K562 (cell line): ENCODE measurements at regions not wholly inside any gene's neighbourhood (a gene's known extent, or its start where the extent isn't known, plus 50 kb on each side); places are given as distances from the start of the nearest gene placed in this dataset.

Source experiments
- ATAC-seq: fragments of 200-7000 bp; cut with Tn5 transposase; 3 replicates; pipeline ENCODE4 v1.9.1; 2020; ENCODE audit warnings: moderate library complexity
- BruUV-seq: library from RNA; stranded (reverse); fragments of 400-500 nt; replicated peaks from 2 replicates; lab custom pipeline; 2021; lab: Mats Ljungman, UMichigan
- CTCF ChIA-PET: fragments of 300-600 bp; formaldehyde crosslinking; extraction: SDS; loops from one replicate; lab custom pipeline; 2021; ENCODE audit warnings: low intra/inter-chr PET ratio; lab: Yijun Ruan, JAX
- POLR2A ChIA-PET: fragments of 300-600, 350-650 bp; sonication (Branson Sonifier 250); formaldehyde crosslinking; extraction: SDS; loops from one replicate; lab custom pipeline; 2021; ENCODE audit warnings: antibody characterized with exemption, inconsistent platforms; lab: Yijun Ruan, JAX
- DNase-seq, 4 experiments: peaks; one replicate each; pipeline versions ENCODE4 v3.0.0 to v3.0.0-alpha.2; 2011 to 2018; ENCODE audit warnings: low spot score in 3 of 4, mixed read lengths in 3 of 4; ENCODE audit errors: extremely low read depth in 1 of 4
- FAIRE-seq: peaks from 2 replicates; lab custom pipeline; 2011; peaks lifted over from hg19 to GRCh38; lab: Jason Lieb, UNC
- H2AFZ ChIP-seq: 2 replicates; pipeline ENCODE4 v1.6.0; 2011; ENCODE audit warnings: low read depth, low read length, control low read depth, inconsistent platforms
- H3K27ac ChIP-seq: fragments of 200-600 bp; 3 replicates; pipeline ENCODE4 v1.8.0; 2011; ENCODE audit warnings: low read depth, mild to moderate bottlenecking, control low read depth, inconsistent platforms, low read length, moderate library complexity, mixed read lengths; ENCODE audit errors: extremely low read depth
- H3K27me3 ChIP-seq, 2 experiments: fragments of 300-600 bp in 1 of 2; 2 replicates in 1 of 2; 3 replicates in 1 of 2; pipeline versions ENCODE4 v1.6.0 to v1.8.0; 2011; ENCODE audit warnings: inconsistent platforms in 2 of 2, low read length in 2 of 2, mild to moderate bottlenecking in 1 of 2, mixed read lengths in 1 of 2, moderate library complexity in 1 of 2; ENCODE audit not compliant: control insufficient read depth in 2 of 2, insufficient read depth in 2 of 2
- H3K36me3 ChIP-seq: fragments of 300-600 bp; 3 replicates; pipeline ENCODE4 v1.8.0; 2011; ENCODE audit warnings: mild to moderate bottlenecking, low read length, inconsistent platforms; ENCODE audit not compliant: control insufficient read depth, insufficient read depth
- H3K4me1 ChIP-seq, 2 experiments: fragments of 200-600 bp in 1 of 2; replicated peaks in 1 of 2; 2 replicates in 1 of 2; 3 replicates in 1 of 2; pipeline versions ENCODE4 v1.5.1 to v1.8.0; 2011; ENCODE audit warnings: inconsistent platforms in 2 of 2, low read length in 2 of 2, mild to moderate bottlenecking in 1 of 2, mixed read lengths in 1 of 2, moderate library complexity in 1 of 2; ENCODE audit not compliant: control insufficient read depth in 2 of 2, insufficient read depth in 2 of 2
- H3K4me2 ChIP-seq: 2 replicates; pipeline ENCODE4 v1.6.1; 2011; ENCODE audit warnings: low read length, control low read depth, inconsistent platforms, mixed read lengths; ENCODE audit not compliant: insufficient read depth
- H3K4me3 ChIP-seq: fragments of 200-600 bp; sonication (generic), shearing (Covaris generic); 2 replicates; pipeline ENCODE4 v1.5.1; 2016; ENCODE audit warnings: control low read depth, inconsistent platforms
- H3K79me2 ChIP-seq: fragments of 200-600 bp; 3 replicates; pipeline ENCODE4 v1.8.0; 2011; ENCODE audit warnings: low read length, inconsistent platforms; ENCODE audit not compliant: control insufficient read depth, insufficient read depth
- H3K9ac ChIP-seq, 2 experiments: 2 replicates each; pipeline versions ENCODE4 v1.6.0 to v1.6.1; 2011; ENCODE audit warnings: low read depth in 2 of 2, low read length in 2 of 2, control low read depth in 1 of 2, inconsistent platforms in 1 of 2, mild to moderate bottlenecking in 1 of 2, mixed read lengths in 1 of 2; ENCODE audit not compliant: insufficient read depth in 1 of 2
- H3K9me1 ChIP-seq: one replicate; pipeline ENCODE4 v1.6.0; 2011; ENCODE audit warnings: inconsistent platforms, mild to moderate bottlenecking, low read length, moderate library complexity; ENCODE audit not compliant: control insufficient read depth, insufficient read depth
- H3K9me3 ChIP-seq: replicated peaks from 2 replicates; pipeline ENCODE4 v1.5.1; 2011; ENCODE audit warnings: low read depth, low read length, inconsistent platforms; ENCODE audit not compliant: control insufficient read depth, insufficient read depth
- H4K20me1 ChIP-seq: replicated peaks from 2 replicates; pipeline ENCODE4 v1.6.1; 2011; ENCODE audit warnings: low read length, inconsistent platforms, mixed read lengths; ENCODE audit not compliant: control insufficient read depth, insufficient read depth
- BCLAF1 ChIP-seq, 2 experiments: fragments of 450-650 bp in 1 of 2; IDR thresholded peaks; 2 replicates each; pipeline ENCODE4 v1.6.1; 2011 to 2017; ENCODE audit warnings: low read depth in 2 of 2, antibody characterized with exemption in 1 of 2, borderline replicate concordance in 1 of 2, low read length in 1 of 2, mild to moderate bottlenecking in 1 of 2, mixed read lengths in 1 of 2; ENCODE audit not compliant: control insufficient read depth in 1 of 2
- CBFA2T2 ChIP-seq: fragments of 450-650 bp; conservative IDR thresholded peaks from 2 replicates; pipeline ENCODE4 v1.6.1; 2017; ENCODE audit warnings: mild to moderate bottlenecking
- CBX8 ChIP-seq: fragments of 200-600 bp; sonication (generic); IDR thresholded peaks from 2 replicates; pipeline ENCODE4 v1.6.1; 2012; ENCODE audit warnings: borderline replicate concordance, mixed run types, low read depth, mild to moderate bottlenecking, moderate library complexity, mixed read lengths, low read length, control low read depth, inconsistent platforms; ENCODE audit not compliant: poor library complexity, severe bottlenecking; ENCODE audit errors: extremely low read depth
- CEBPZ ChIP-seq: fragments of 150-350 bp; IDR thresholded peaks from 2 replicates; pipeline ENCODE4 v1.6.1; 2014; ENCODE audit warnings: low read depth, mild to moderate bottlenecking, low read length, borderline replicate concordance
- ETV6 ChIP-seq, 3 experiments: fragments of 150-350 bp in 1 of 3; sonication (generic) in 1 of 3; formaldehyde crosslinking in 1 of 3; IDR thresholded peaks; 2 replicates each; pipeline versions ENCODE4 v1.6.1 to v1.8.0; 2014 to 2022; ENCODE audit warnings: borderline replicate concordance in 2 of 3, low read depth in 2 of 3, antibody characterized with exemption in 1 of 3, low read length in 1 of 3, mild to moderate bottlenecking in 1 of 3, missing genetic modification reagents in 1 of 3
- GTF2F1 ChIP-seq: IDR thresholded peaks from 2 replicates; pipeline ENCODE4 v1.6.1; 2011; ENCODE audit warnings: low read depth, low read length, improper control_type of control experiment
- IFI16 ChIP-seq: fragments of 250-450 bp; sonication (Bioruptor Pico); IDR thresholded peaks from 2 replicates; pipeline ENCODE4 v2.1.2; 2022; ENCODE audit warnings: mild to moderate bottlenecking, inconsistent platforms
- KLF10 ChIP-seq: fragments of 250-450 bp; sonication (Bioruptor Pico); IDR thresholded peaks from 2 replicates; pipeline ENCODE4 v1.6.1; 2021; ENCODE audit warnings: matching md5 sums
- NELFE ChIP-seq: IDR thresholded peaks from 2 replicates; pipeline ENCODE4 v1.6.1; 2011; ENCODE audit warnings: mild to moderate bottlenecking; ENCODE audit not compliant: insufficient read depth, insufficient read length
- RCOR1 ChIP-seq, 2 experiments: IDR thresholded peaks; 2 replicates each; pipeline ENCODE4 v1.6.1; 2012; ENCODE audit warnings: low read depth in 2 of 2, low read length in 2 of 2, borderline replicate concordance in 1 of 2, improper control_type of control experiment in 1 of 2
- SMARCC2 ChIP-seq: fragments of 450-650 bp; IDR thresholded peaks from 2 replicates; pipeline ENCODE4 v1.6.1; 2017; ENCODE audit warnings: antibody characterized with exemption, moderate library complexity, mild to moderate bottlenecking, low read depth
- ZBTB7A ChIP-seq: IDR thresholded peaks from 2 replicates; pipeline ENCODE4 v1.6.1; 2011; ENCODE audit warnings: low read depth, mild to moderate bottlenecking, low read length, moderate library complexity, borderline replicate concordance; ENCODE audit not compliant: control insufficient read depth
- WGBS: fragments of 100-300 bp; shearing (Covaris generic); methylation state at CpG from one replicate; pipeline ENCODE4 v1.1.6; 2016; ENCODE audit warnings: low coverage, mixed read lengths; ENCODE audit not compliant: insufficient coverage; ENCODE audit errors: missing lambda C conversion rate; 5-methylcytosine and 5-hydroxymethylcytosine counted together
- in situ Hi-C: fragments of 300-500 bp; cut with MboI; formaldehyde crosslinking; loops from 4 replicates; pipeline ENCODE4 v1.15.0; 2018; ENCODE audit warnings: inconsistent platforms, mixed read lengths
- intact Hi-C: fragments of 100-400 bp; cut with micrococcal nuclease; formaldehyde crosslinking; loops from 2 replicates; pipeline ENCODE4 v1.14.2; 2022
- TF ChIP-seq, protein P1 (sequence below): sonication (generic); IDR thresholded peaks from 2 replicates; pipeline ENCODE4 v1.6.1; 2016

DNA sequence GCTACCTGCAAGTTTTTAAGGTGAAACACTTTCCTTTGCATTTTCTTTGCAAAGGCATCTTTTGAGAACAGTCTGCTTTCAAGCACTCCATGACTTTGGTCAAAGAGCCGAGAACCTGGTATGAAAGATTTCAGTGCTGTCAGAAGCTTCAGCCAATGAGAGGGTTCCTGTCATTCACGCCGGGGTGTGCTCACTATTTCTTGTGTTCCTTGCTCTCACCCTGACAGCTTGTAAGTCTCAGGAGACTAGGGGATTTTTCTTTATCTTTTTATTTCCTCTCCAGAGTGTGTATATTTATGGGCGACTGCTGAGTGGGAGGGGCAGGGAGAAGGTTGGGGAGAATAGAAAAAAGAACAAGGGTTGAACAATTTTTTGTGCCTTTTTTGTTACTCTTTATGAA, 334.0 kb downstream of the PSAT1 start:
- no peak overlapping the region for H2AFZ ChIP-seq
- H3K79me2 ChIP-seq, result no peaks in the 10 kb centered on the region
- H3K27ac ChIP-seq, result no peak overlapping the region
- 0% methylated on average over 4 of the region's 4 CpGs for WGBS
- ChIA-PET POLR2A (no interaction called here), CTCF (no interaction called here)
- intact Hi-C loops, result no loop called here
- no peak overlapping the region for H3K4me3 ChIP-seq
- no peaks in the 10 kb centered on the region for H3K9me3 ChIP-seq
- no peaks in the 10 kb centered on the region for H4K20me1 ChIP-seq
- DNase-seq, result no peak
- no peak overlapping the region for H3K9ac ChIP-seq
- H3K27me3 ChIP-seq, result no peaks in the 10 kb centered on the region
- no peaks in the 10 kb centered on the region for H3K4me1 ChIP-seq
- FAIRE-seq, result no peak
- BruUV-seq, result no TSS peak
- H3K9me1 ChIP-seq, result no peaks in the 10 kb centered on the region
- ATAC-seq, result no peak
- H3K4me2 ChIP-seq, result no peak overlapping the region
- in situ Hi-C loops, result no loop called here
- no peaks in the 10 kb centered on the region for H3K36me3 ChIP-seq
- TF ChIP-seq ZBTB7A (no peak), BCLAF1 (IDR thresholded peaks at IDR 0.05; ENCODE audit: borderline replicate concordance in 1 of 2, control insufficient read depth in 1 of 2, low read depth in 2 of 2, low read length in 1 of 2) (no peak), CBFA2T2 (no peak), NELFE (no peak), CBX8 (no peak), KLF10 (CRISPR knock-in tag) (no peak), CEBPZ (no peak), SMARCC2 (no peak), RCOR1 (IDR thresholded peaks at IDR 0.05; ENCODE audit: borderline replicate concordance in 1 of 2, low read depth in 2 of 2, low read length in 2 of 2) (no peak), ETV6 (IDR thresholded peaks at IDR 0.05; ENCODE audit: borderline replicate concordance in 1 of 2, low read depth in 2 of 2, low read length in 1 of 2) (no peak), ETV6 (CRISPR knock-in tag; IDR thresholded peaks at IDR 0.05; ENCODE audit: borderline replicate concordance) (no peak), GTF2F1 (no peak), IFI16 (no peak)
- TF ChIP-seq, protein P1, sequence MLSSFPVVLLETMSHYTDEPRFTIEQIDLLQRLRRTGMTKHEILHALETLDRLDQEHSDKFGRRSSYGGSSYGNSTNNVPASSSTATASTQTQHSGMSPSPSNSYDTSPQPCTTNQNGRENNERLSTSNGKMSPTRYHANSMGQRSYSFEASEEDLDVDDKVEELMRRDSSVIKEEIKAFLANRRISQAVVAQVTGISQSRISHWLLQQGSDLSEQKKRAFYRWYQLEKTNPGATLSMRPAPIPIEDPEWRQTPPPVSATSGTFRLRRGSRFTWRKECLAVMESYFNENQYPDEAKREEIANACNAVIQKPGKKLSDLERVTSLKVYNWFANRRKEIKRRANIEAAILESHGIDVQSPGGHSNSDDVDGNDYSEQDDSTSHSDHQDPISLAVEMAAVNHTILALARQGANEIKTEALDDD, result no peak
